ENCODE measurements at regions not wholly inside any gene's neighbourhood (a gene's known extent, or its start where the extent isn't known, plus 50 kb on each side); places are given as distances from the start of the nearest gene placed in this dataset.

- peaks cover 0 to 30% (median 3%) of the 10 kb centered on the region in 3 donors for H3K4me1 ChIP-seq
- no peaks in the 10 kb centered on the region for H3K9me3 ChIP-seq
- H3K27me3 ChIP-seq: no peaks in the 10 kb centered on the region
- no peak for ATAC-seq
- H3K27ac ChIP-seq: peak overlapping the region; percentile 92 to 98 (median 96)
- WGBS, 2 donors (ENCODE audit: low coverage in 1 of 2): 8 to 67% methylated on average over 1 to 4 of the region's 4 CpGs
- H3K4me3 ChIP-seq: peak overlapping the region; percentile 77 to 94
- no peaks in the 10 kb centered on the region for H3K36me3 ChIP-seq
- TF ChIP-seq POLR2AphosphoS5 (IDR thresholded peaks at IDR 0.05) (no peak), POLR2A (IDR thresholded peaks at IDR 0.05) (no peak), EP300 (IDR thresholded peaks at IDR 0.05) (no peak), CTCF (IDR thresholded peaks at IDR 0.05) (no peak)
Measured at GRCh38 chr2:64768491-64769005, 114.8 kb upstream of the SERTAD2 start.

- peak overlapping the region in 3 of 4 donors; percentile 29 to 98 (median 98) for H3K27ac ChIP-seq
- no peaks in the 10 kb centered on the region for H3K9me3 ChIP-seq
- H3K4me3 ChIP-seq: no peak overlapping the region
- H3K4me1 ChIP-seq: peaks cover 0 to 30% (median 3%) of the 10 kb centered on the region in 3 donors
- WGBS, 2 donors (ENCODE audit: low coverage in 1 of 2): 65% methylated on average over 6 of the region's 6 CpGs; no CpG with 5 or more reads in 1 of the 2 donors
- no peaks in the 10 kb centered on the region for H3K27me3 ChIP-seq
- no peak for ATAC-seq
- H3K36me3 ChIP-seq: no peaks in the 10 kb centered on the region
- TF ChIP-seq CTCF (IDR thresholded peaks at IDR 0.05) (no peak), POLR2AphosphoS5 (IDR thresholded peaks at IDR 0.05) (no peak), EP300 (IDR thresholded peaks at IDR 0.05) (no peak), POLR2A (IDR thresholded peaks at IDR 0.05) (no peak)
Measured at GRCh38 chr2:64769392-64770044, 115.8 kb upstream of the SERTAD2 start.

DNA sequence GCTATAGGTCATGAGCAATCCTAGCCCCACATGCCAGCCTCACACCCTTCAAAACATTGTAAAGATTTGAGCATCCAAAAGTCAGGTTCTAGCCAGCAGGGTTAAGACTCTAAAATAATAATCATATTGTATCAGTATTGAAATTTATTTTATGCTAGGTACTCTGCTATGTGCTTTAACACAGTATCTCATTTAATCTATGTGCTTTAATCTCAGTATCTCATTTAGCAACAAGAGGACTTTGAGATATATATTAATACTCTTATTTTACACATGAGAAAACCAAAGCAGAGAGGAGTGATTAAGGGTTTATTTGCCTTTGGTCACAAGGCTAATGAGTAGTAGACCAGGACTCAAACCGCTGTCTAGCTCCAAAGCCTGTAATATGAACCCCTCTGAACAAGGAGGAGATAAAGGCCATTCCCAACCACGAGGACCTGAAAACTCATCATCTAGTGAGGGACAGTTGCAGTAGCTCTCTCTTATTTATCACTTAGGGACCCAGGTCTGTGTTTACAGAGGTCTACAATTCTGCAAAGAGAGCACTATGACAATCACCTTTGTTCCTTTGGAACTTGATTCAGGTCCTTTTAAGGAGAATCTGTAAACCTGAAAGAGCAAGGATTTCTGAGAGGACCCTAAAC lies 116.5 kb upstream of the SERTAD2 start:
- peak overlapping the region in 3 of 4 donors; percentile 55 to 98 (median 98) for H3K27ac ChIP-seq
- no peaks in the 10 kb centered on the region for H3K27me3 ChIP-seq

DNA sequence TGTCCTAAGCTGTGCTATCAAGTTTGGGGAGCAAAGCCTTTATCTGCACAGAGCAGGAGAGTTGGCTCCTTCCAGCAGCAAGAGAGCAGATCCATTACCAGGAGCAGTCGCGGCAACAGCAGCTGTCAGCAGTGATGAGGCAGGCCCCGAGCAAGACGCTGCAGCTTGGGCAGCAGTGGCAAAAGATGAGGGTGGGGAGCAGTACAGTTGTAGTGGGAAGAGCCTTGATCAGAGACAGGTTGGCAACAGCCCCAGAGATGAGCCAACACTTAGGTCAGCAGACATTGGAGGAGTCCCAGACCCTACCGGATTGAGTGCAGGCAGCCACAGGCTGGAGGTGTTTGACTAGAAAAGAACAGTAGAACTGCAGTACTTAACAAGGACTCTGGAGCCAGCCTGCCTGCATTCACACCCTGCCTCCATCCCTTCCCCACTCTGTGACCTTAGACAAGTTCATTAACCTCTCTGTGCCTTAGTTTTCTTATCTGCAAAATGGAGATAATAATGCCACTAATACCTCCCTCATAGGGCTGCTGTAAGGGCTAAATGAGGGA lies 117.1 kb upstream of the SERTAD2 start:
- TF ChIP-seq POLR2A (IDR thresholded peaks at IDR 0.05) (no peak), CTCF (IDR thresholded peaks at IDR 0.05) (no peak), POLR2AphosphoS5 (IDR thresholded peaks at IDR 0.05) (no peak), EP300 (IDR thresholded peaks at IDR 0.05) (no peak)
- Histone ChIP-seq H3K36me3 (no peaks in the 10 kb centered on the region), H3K4me3 (no peak overlapping the region), H3K9me3 (peaks cover 0 to 8% (median 0%) of the 10 kb centered on the region in 3 donors), H3K27ac (peak overlapping the region in 3 of 4 donors; percentile 25 to 98 (median 55)), H3K4me1 (peaks cover 0 to 30% (median 3%) of the 10 kb centered on the region in 3 donors), H3K27me3 (no peaks in the 10 kb centered on the region)
- peak; percentile 20 for ATAC-seq
- WGBS, 2 donors (ENCODE audit: low coverage in 1 of 2): 50% methylated on average over 5 of the region's 5 CpGs; no CpG with 5 or more reads in 1 of the 2 donors

More for the DNA sequence above, 116.5 kb upstream of the SERTAD2 start:
- no peaks in the 10 kb centered on the region for H3K36me3 ChIP-seq
- peaks cover 0 to 2% (median 0%) of the 10 kb centered on the region in 3 donors for H3K9me3 ChIP-seq
- peaks cover 0 to 30% (median 3%) of the 10 kb centered on the region in 3 donors for H3K4me1 ChIP-seq
- WGBS, 2 donors (ENCODE audit: low coverage in 1 of 2): 59 to 83% methylated on average over 2 of the region's 2 CpGs
- H3K4me3 ChIP-seq: no peak overlapping the region
- TF ChIP-seq POLR2AphosphoS5 (IDR thresholded peaks at IDR 0.05) (no peak), POLR2A (IDR thresholded peaks at IDR 0.05) (no peak), CTCF (IDR thresholded peaks at IDR 0.05) (no peak), EP300 (IDR thresholded peaks at IDR 0.05) (no peak)
- ATAC-seq: no peak
